ENCODE measurements at regions not wholly inside any gene's neighbourhood (a gene's known extent, or its start where the extent isn't known, plus 50 kb on each side); places are given as distances from the start of the nearest gene placed in this dataset.

GRCh38 chr4:97016186-97016907 lies 1126.9 kb downstream of the STPG2 start (continued):
- TF ChIP-seq FOS (IDR thresholded peaks at IDR 0.05; ENCODE audit: borderline replicate concordance, extremely low read depth, insufficient read length) (no peak), ESRRA (IDR thresholded peaks at IDR 0.05; ENCODE audit: low read length) (no peak)

GRCh38 chr4:97027728-97028410 lies 1115.4 kb downstream of the STPG2 start:
- BruUV-seq (replicated peaks) = no TSS peak
- Histone ChIP-seq H3K9me3 (replicated peaks; ENCODE audit: control insufficient read depth, insufficient read depth, low read length) (no peaks in the 10 kb centered on the region), H3K36me3 (ENCODE audit: control insufficient read depth in 2 of 2, insufficient read depth in 2 of 2, low read length in 1 of 2) (no peaks in the 10 kb centered on the region), H3K4me1 (ENCODE audit: control insufficient read depth, insufficient read depth, low read length) (no peaks in the 10 kb centered on the region), H2AFZ (ENCODE audit: control insufficient read depth, low read depth, low read length) (no peak overlapping the region), H3K4me3 (no peak overlapping the region), H4K20me1 (ENCODE audit: control insufficient read depth, insufficient read depth) (no peaks in the 10 kb centered on the region), H3K9ac (ENCODE audit: control insufficient read depth, insufficient read depth, low read length) (no peak overlapping the region), H3K27ac (ENCODE audit: control insufficient read depth, insufficient read depth) (no peak overlapping the region), H3K27me3 (replicated peaks in 1 of 2; ENCODE audit: control insufficient read depth in 2 of 2, insufficient read depth in 2 of 2, low read length in 1 of 2) (no peaks in the 10 kb centered on the region), H3K79me2 (ENCODE audit: control insufficient read depth, insufficient read depth, low read length) (no peaks in the 10 kb centered on the region), H3K4me2 (ENCODE audit: control insufficient read depth, insufficient read depth) (no peak overlapping the region)
- FAIRE-seq (no peak), ATAC-seq (no peak), DNase-seq (ENCODE audit: low read depth, low spot score) (no peak)
- ChIA-PET POLR2A (no interaction called here), CTCF (no interaction called here), SMC1A (ENCODE audit: uncharacterized antibody, unreplicated experiment) (interaction anchor here (1.2 kb wide), 1 partner anchor 12 kb away, joined by 3 read pairs; no protein-coding TSS in a partner anchor), RAD21 (ENCODE audit: unreplicated experiment) (no interaction called here)
- intact Hi-C loops (cut with micrococcal nuclease; ENCODE audit: unreplicated experiment) (no loop called here), in situ Hi-C loops (cut with MboI) (no loop called here)
- no peak for TF ChIP-seq RAD21 (IDR thresholded peaks at IDR 0.05; ENCODE audit: insufficient read depth, low read depth, low read length)
- TF ChIP-seq MTA3 (IDR thresholded peaks at IDR 0.05; ENCODE audit: borderline replicate concordance, low read length) = no peak
- no peak for TF ChIP-seq FOXK2 (IDR thresholded peaks at IDR 0.05)
- no peak for TF ChIP-seq FOXM1 (IDR thresholded peaks at IDR 0.05; ENCODE audit: low read depth, low read length)
- no peak for TF ChIP-seq ATF2 (IDR thresholded peaks at IDR 0.05; ENCODE audit: low read length)
- TF ChIP-seq ZZZ3 (IDR thresholded peaks at IDR 0.05; ENCODE audit: control insufficient read depth, insufficient read length, low read depth) = no peak
- no peak for TF ChIP-seq HDAC6 (IDR thresholded peaks at IDR 0.05; ENCODE audit: unreplicated experiment)
- 0% methylated on average over 2 of the region's 2 CpGs for WGBS (ENCODE audit: insufficient coverage, insufficient replicate concordance, low lambda C conversion rate, missing lambda C conversion rate)

Data from GM12878 (cell line).